GM23248 (cell line): ENCODE measurements at regions not wholly inside any gene's neighbourhood (a gene's known extent, or its start where the extent isn't known, plus 50 kb on each side); places are given as distances from the start of the nearest gene placed in this dataset.

Experiments used
- EZH2 ChIP-seq: fragments of 200-600 bp; sonication (generic); IDR thresholded peaks from 2 replicates; pipeline ENCODE4 v1.6.1; 2018; ENCODE audit warnings: antibody characterized with exemption, mild to moderate bottlenecking; ENCODE audit not compliant: insufficient read depth, poor library complexity, severe bottlenecking
- EZH2phosphoT487 ChIP-seq: fragments of 200-600 bp; sonication (generic); IDR thresholded peaks from 2 replicates; pipeline ENCODE4 v1.6.1; 2018; ENCODE audit warnings: antibody characterized with exemption, moderate library complexity, mild to moderate bottlenecking, low read depth; ENCODE audit not compliant: insufficient read depth

DNA sequence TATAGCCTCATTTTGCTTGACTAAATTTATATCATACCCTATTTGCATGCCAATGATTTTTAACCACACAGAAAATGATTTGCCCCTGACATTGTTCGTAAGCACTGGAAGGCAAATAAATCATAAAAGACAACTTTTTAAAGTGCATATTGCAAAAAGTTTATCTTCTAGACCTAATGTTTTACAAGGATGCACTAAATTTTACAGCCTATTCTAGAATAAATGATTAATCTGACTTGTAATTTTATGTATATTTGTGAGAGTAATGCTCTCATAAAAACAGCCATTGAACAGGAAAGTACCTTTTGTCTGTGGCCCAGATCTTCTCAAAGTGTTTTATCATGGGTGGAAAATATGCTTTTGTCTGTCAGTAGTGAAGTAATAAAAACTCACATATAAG, 546.6 kb downstream of the EPHA3 start:
- TF ChIP-seq EZH2 (no peak), EZH2phosphoT487 (no peak)
